AG04450 (cell line): ENCODE measurements at regions not wholly inside any gene's neighbourhood (a gene's known extent, or its start where the extent isn't known, plus 50 kb on each side); places are given as distances from the start of the nearest gene placed in this dataset.

Experiments used
- CTCF ChIA-PET: fragments of 300-600, 350-600 bp; formaldehyde crosslinking; extraction: SDS; loops from one replicate; lab custom pipeline; 2022; ENCODE audit warnings: antibody characterized with exemption, inconsistent platforms; lab: Charles Lee
- POLR2A ChIA-PET: fragments of 350-600 bp; formaldehyde crosslinking; extraction: SDS; loops from one replicate; lab custom pipeline; 2021; ENCODE audit warnings: antibody characterized with exemption, inconsistent platforms; lab: Yijun Ruan, JAX
- DNase-seq: peaks from one replicate; pipeline ENCODE4 v3.0.0-alpha.2; 2011; ENCODE audit warnings: low read depth, low spot score
- H3K27ac ChIP-seq: one replicate; pipeline ENCODE4 v1.5.1; 2012; ENCODE audit warnings: low read depth, low read length, control low read depth
- H3K27me3 ChIP-seq: one replicate; pipeline ENCODE4 v1.6.0; 2012; ENCODE audit warnings: low read length; ENCODE audit not compliant: control insufficient read depth, insufficient read depth
- H3K4me3 ChIP-seq: 2 replicates; pipeline ENCODE4 v1.5.1; 2011; ENCODE audit warnings: mild to moderate bottlenecking, low read depth, low read length, control low read depth
- H3K9me3 ChIP-seq: 2 replicates; pipeline ENCODE4 v1.5.1; 2012; ENCODE audit warnings: low read length; ENCODE audit not compliant: control insufficient read depth, insufficient read depth
- CTCF ChIP-seq: IDR thresholded peaks from 2 replicates; pipeline ENCODE4 v1.5.1; 2011; ENCODE audit warnings: low read depth, low read length, control low read depth, inconsistent platforms

DNA sequence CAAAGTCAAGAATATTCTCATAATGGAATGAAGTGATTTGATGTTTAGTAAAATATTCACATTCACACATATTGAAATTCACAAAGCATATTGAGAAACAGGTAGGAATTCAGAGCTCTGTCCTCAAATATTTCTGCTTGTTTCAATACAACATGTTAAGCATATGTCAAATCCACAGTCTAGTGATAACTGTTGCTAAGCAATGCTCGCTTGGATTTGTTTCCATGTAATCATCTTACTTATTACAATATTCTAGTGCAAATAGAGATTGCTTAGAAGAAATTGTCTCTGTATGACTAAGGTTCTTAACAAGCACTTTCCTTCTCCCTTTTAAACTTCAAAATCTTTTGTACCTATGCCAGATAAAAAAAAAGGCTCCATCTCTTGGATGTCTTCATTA, 995.7 kb downstream of the CDH18 start:
- CTCF ChIA-PET: no interaction called here
- POLR2A ChIA-PET: no interaction called here
- TF ChIP-seq CTCF: no peak
- no peak overlapping the region for H3K4me3 ChIP-seq
- no peaks in the 10 kb centered on the region for H3K27me3 ChIP-seq
- H3K27ac ChIP-seq: no peak overlapping the region
- no peaks in the 10 kb centered on the region for H3K9me3 ChIP-seq
- no peak for DNase-seq

DNA sequence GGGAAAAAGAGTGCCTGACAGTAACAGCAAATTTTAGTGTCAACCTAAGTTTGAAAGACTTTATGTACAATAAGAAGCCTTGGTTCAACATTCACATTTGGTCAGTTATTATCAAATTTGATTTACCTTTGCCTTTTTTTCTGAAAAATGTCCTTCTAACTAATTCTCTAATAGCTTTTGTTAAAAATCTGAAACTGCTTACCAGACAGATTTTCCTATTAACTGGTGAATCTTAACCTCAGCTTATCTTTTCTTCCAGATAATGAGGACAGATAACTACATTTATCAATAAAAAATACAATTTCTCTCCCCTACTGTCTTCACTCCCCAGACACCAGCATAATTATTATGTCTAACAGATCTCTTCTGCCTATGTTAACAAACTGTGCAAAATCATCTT, 988.5 kb downstream of the CDH18 start:
- no peak for DNase-seq
- Histone ChIP-seq H3K9me3 (no peaks in the 10 kb centered on the region), H3K27me3 (no peaks in the 10 kb centered on the region), H3K27ac (no peak overlapping the region), H3K4me3 (no peak overlapping the region)
- CTCF ChIA-PET: no interaction called here
- POLR2A ChIA-PET: no interaction called here
- TF ChIP-seq CTCF: no peak

- TF ChIP-seq CTCF: no peak
- ChIA-PET CTCF (no interaction called here), POLR2A (no interaction called here)
- no peak for DNase-seq
- Histone ChIP-seq H3K27ac (no peak overlapping the region), H3K27me3 (no peaks in the 10 kb centered on the region), H3K4me3 (no peak overlapping the region), H3K9me3 (no peaks in the 10 kb centered on the region)
Measured at GRCh38 chr5:19001054-19001453, 986.9 kb downstream of the CDH18 start.

GRCh38 chr5:19001539-19001938, 986.5 kb downstream of the CDH18 start:
- no peak overlapping the region for H3K4me3 ChIP-seq
- no peak for DNase-seq
- no peak for TF ChIP-seq CTCF
- ChIA-PET CTCF (no interaction called here), POLR2A (no interaction called here)
- H3K27me3 ChIP-seq: no peaks in the 10 kb centered on the region
- H3K27ac ChIP-seq: no peak overlapping the region
- no peaks in the 10 kb centered on the region for H3K9me3 ChIP-seq

- no peak for DNase-seq
- Histone ChIP-seq H3K4me3 (no peak overlapping the region), H3K27ac (no peak overlapping the region), H3K27me3 (no peaks in the 10 kb centered on the region), H3K9me3 (no peaks in the 10 kb centered on the region)
- ChIA-PET POLR2A (no interaction called here), CTCF (no interaction called here)
- no peak for TF ChIP-seq CTCF
Measured at GRCh38 chr5:19002111-19002510, 985.9 kb downstream of the CDH18 start.
